ENCODE measurements at regions not wholly inside any gene's neighbourhood (a gene's known extent, or its start where the extent isn't known, plus 50 kb on each side); places are given as distances from the start of the nearest gene placed in this dataset.

- Histone ChIP-seq H3K4me2 (ENCODE audit: insufficient read depth, low read length) (no peak overlapping the region), H3K79me2 (ENCODE audit: insufficient read depth, low read length) (no peaks in the 10 kb centered on the region), H3K4me3 (ENCODE audit: low read depth in 1 of 2, low read length in 2 of 2) (no peak overlapping the region), H3K4me1 (ENCODE audit: insufficient read depth, low read length) (no peaks in the 10 kb centered on the region), H3K9me3 (ENCODE audit: insufficient read depth, low read length, severe bottlenecking) (no peaks in the 10 kb centered on the region), H3K9ac (ENCODE audit: low read depth, low read length) (no peak overlapping the region), H2AFZ (ENCODE audit: low read depth, low read length) (no peak overlapping the region), H3K36me3 (ENCODE audit: insufficient read depth, low read length) (no peaks in the 10 kb centered on the region), H3K27me3 (ENCODE audit: insufficient read depth, low read length, poor library complexity) (peaks cover 9% of the 10 kb centered on the region), H4K20me1 (ENCODE audit: insufficient read depth, low read length) (no peaks in the 10 kb centered on the region), H3K27ac (ENCODE audit: low read length) (no peak overlapping the region)
- TF ChIP-seq CTCF (IDR thresholded peaks at IDR 0.05; ENCODE audit: borderline replicate concordance, extremely low read depth, low read length, poor library complexity, severe bottlenecking) (no peak), EZH2 (IDR thresholded peaks at IDR 0.05; ENCODE audit: borderline replicate concordance, low read depth, low read length, severe bottlenecking) (no peak)
- no peak for ATAC-seq (ENCODE audit: insufficient read depth, low read depth)
- DNase-seq, result no peak
These were observed 77.6 kb downstream of the RIN2 start for GRCh38 chr20:19835533-19836222.

DNA sequence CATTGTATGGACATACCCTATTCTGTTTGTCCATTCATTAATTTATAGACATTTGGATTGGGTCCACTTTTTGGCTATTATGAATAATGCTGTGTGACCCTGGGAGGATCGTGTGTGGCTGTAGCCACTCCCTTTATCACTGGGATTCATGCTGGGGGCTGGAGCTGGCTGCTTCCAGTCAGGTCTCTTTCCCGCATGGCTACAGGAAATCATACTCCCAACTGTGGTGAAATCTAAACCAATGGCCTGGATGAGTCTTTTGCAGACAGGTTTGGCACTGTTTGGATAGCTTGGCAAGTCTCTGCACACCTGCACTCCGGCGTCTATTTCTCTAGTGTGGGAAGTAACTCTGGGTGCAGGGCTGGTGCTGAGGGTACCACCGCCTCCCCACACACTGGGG lies 80.4 kb downstream of the RIN2 start:
- DNase-seq (no peak), ATAC-seq (ENCODE audit: insufficient read depth, low read depth) (no peak)
- H4K20me1 ChIP-seq (ENCODE audit: insufficient read depth, low read length), result no peaks in the 10 kb centered on the region
- H3K4me2 ChIP-seq (ENCODE audit: insufficient read depth, low read length), result no peak overlapping the region
- no peak overlapping the region for H3K9ac ChIP-seq (ENCODE audit: low read depth, low read length)
- peaks cover 9% of the 10 kb centered on the region for H3K27me3 ChIP-seq (ENCODE audit: insufficient read depth, low read length, poor library complexity)
- H3K27ac ChIP-seq (ENCODE audit: low read length), result no peak overlapping the region
- no peaks in the 10 kb centered on the region for H3K9me3 ChIP-seq (ENCODE audit: insufficient read depth, low read length, severe bottlenecking)
- TF ChIP-seq CTCF (IDR thresholded peaks at IDR 0.05; ENCODE audit: borderline replicate concordance, extremely low read depth, low read length, poor library complexity, severe bottlenecking), result no peak
- TF ChIP-seq EZH2 (IDR thresholded peaks at IDR 0.05; ENCODE audit: borderline replicate concordance, low read depth, low read length, severe bottlenecking), result no peak
- no peak overlapping the region for H2AFZ ChIP-seq (ENCODE audit: low read depth, low read length)
- H3K4me1 ChIP-seq (ENCODE audit: insufficient read depth, low read length), result no peaks in the 10 kb centered on the region
- H3K36me3 ChIP-seq (ENCODE audit: insufficient read depth, low read length), result no peaks in the 10 kb centered on the region
- no peaks in the 10 kb centered on the region for H3K79me2 ChIP-seq (ENCODE audit: insufficient read depth, low read length)
- H3K4me3 ChIP-seq (ENCODE audit: low read depth in 1 of 2, low read length in 2 of 2), result no peak overlapping the region

GRCh38 chr20:19839053-19839452 lies 81.0 kb downstream of the RIN2 start:
- no peak overlapping the region for H3K4me2 ChIP-seq (ENCODE audit: insufficient read depth, low read length)
- no peak overlapping the region for H3K27ac ChIP-seq (ENCODE audit: low read length)
- H3K4me3 ChIP-seq (ENCODE audit: low read depth in 1 of 2, low read length in 2 of 2), result no peak overlapping the region
- no peaks in the 10 kb centered on the region for H3K79me2 ChIP-seq (ENCODE audit: insufficient read depth, low read length)
- H3K9ac ChIP-seq (ENCODE audit: low read depth, low read length), result no peak overlapping the region
- H3K27me3 ChIP-seq (ENCODE audit: insufficient read depth, low read length, poor library complexity), result peaks cover 4% of the 10 kb centered on the region
- H4K20me1 ChIP-seq (ENCODE audit: insufficient read depth, low read length), result no peaks in the 10 kb centered on the region
- ATAC-seq (ENCODE audit: insufficient read depth, low read depth) (no peak), DNase-seq (no peak)
- H3K9me3 ChIP-seq (ENCODE audit: insufficient read depth, low read length, severe bottlenecking), result no peaks in the 10 kb centered on the region
- no peaks in the 10 kb centered on the region for H3K4me1 ChIP-seq (ENCODE audit: insufficient read depth, low read length)
- no peaks in the 10 kb centered on the region for H3K36me3 ChIP-seq (ENCODE audit: insufficient read depth, low read length)
- TF ChIP-seq EZH2 (IDR thresholded peaks at IDR 0.05; ENCODE audit: borderline replicate concordance, low read depth, low read length, severe bottlenecking), result no peak
- TF ChIP-seq CTCF (IDR thresholded peaks at IDR 0.05; ENCODE audit: borderline replicate concordance, extremely low read depth, low read length, poor library complexity, severe bottlenecking), result no peak
- no peak overlapping the region for H2AFZ ChIP-seq (ENCODE audit: low read depth, low read length)

Data from DND-41 (cell line).